Fibroblast of peridontal ligament (primary cell): ENCODE measurements at regions not wholly inside any gene's neighbourhood (a gene's known extent, or its start where the extent isn't known, plus 50 kb on each side); places are given as distances from the start of the nearest gene placed in this dataset.
A peak's percentile ranks its signal among the peaks of the same experiment; 100 is the strongest.

ENCODE experiments used
- DNase-seq: peaks from one replicate; pipeline ENCODE4 v3.0.0-alpha.2; 2010; ENCODE audit errors: extremely low read depth

DNA sequence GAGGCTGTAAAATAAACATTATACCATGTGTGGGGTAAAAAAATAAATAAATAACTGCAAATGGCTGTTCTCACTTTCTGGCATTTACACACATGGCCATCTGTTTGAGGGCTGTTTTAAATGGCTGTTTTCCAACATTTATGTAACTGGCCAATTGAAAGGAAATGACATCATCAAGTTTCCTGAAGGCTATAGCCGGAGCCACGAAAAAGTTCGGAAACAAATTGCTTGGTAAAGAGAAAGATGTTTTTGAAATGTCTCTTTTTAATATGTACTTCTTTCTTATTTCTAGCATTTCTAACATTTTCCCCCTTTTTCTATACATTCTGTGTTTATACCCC is 95.4 kb upstream of the DAB2 start:
- DNase-seq: peak; percentile 96

DNA sequence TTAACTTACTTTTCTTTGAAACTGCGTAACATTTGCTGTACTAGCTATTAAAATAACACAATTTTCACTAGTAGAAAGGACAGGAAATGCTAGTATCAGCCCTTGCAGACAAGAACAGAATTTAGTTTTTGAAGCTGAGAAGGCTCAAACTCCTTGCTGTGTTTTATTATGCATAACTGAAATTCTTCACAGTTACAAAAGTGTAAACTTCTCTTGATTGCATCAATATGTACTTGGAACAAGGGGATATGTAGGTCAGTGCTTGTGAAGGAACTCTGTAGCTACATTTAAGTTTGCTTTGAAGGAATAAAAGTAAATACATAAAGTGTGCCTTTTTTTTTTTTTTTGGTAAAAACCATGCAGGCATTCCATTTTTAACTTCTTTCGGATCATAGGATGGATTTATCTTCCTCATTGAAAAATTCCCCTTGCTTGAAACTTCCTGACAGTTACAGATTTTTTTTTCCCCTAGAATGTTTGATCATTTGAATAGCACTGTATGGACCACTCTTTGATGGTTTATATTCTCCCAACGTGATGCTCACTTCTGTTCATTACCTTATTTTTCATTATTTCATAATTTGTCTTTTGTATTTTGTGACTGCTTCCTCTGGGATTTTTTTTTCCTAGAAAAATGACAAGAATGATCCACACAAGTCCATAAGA is 94.9 kb upstream of the DAB2 start:
- DNase-seq: peak; percentile 89

DNA sequence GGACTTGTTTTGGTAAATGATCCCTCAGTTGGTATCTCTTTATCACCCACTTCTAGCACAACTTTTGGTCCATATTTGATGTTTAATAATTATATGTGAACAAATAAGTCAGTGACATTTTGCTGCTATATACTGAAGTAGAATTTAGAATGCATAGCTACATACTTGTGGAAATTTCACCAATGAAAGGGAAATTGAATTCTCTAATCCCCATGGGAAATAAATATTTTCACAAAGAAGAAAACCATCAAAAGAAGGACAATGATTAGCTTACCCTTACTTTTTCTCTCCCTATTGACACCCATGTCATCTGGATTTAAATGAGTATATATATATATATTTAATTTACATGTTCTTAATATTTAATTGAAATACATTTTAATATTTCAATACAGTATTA is 94.3 kb upstream of the DAB2 start:
- peak; percentile 20 for DNase-seq

DNA sequence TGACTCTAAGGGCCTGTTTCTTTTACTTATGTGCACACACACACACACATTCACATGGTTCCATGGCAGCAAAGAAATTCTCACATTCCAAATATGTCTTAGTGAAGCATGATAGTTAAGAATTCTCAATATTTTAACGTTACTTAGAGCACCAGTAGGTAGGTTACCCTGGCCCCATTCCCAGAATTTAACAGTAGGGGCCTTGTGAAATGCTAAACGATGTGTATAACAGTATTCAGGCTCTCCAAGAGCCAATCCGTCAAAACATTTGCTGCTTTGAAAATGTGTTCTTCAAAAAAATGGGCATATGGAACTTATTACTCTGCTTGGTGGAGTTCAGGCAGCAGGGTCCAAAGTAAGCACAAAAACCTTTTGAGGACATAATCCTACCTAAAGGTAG is 93.7 kb upstream of the DAB2 start:
- DNase-seq: peak; percentile 94

DNA sequence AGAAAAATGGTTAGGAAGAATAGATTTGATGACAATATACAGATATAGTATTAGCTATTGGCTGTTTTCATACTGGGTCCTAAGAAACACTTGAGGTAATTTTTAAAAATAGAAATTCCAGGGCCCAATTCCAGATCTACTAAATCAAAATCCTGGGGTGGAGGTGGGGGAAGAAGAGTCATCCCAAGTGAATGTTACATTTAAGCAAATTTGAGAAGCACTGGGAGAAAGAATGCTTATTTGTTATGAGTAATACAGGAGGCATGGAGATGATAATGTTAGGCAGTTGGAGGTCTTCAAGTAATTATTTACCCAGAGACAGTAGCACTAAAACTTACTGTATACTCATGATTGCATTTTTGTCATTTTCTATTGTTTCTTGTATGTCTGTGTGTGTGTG is 93.0 kb upstream of the DAB2 start:
- peak; percentile 92 for DNase-seq

DNA sequence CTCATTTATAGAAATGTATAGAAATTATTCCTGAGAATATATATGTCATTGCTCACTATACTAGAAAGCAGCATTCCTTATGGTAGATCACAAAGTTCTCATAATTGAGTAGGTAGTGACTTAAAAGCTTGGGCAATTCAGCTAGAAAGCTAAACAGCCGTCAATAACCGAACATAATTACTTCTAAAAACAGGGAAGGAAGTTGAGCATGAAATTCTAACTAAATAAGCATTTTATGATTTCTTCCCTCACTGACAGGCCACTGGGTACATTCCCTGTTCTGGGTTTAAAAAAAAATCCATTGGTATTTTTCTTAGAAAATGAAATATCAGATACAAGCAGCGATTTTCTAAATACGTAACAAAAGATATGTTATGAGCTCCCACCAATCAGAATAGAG is 91.1 kb upstream of the DAB2 start:
- no peak for DNase-seq

DNA sequence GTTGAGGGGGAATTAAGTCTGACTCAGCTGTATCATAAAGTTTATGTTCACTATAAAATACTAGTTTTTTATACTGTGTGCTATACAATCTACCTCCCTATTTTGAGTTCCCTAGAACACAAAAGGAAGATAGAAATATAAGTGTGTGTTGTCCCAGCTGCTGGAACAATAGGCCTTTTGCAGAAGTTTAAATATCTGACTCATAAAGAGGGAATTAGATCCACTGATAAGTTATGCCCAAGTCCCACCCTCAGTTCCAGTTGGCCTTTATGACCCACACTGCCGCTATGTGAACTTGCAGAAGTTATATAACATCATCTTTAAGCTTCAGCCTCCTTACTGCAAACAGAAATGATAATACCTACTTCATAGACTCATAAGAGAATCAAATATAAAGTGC is 88.5 kb upstream of the DAB2 start:
- peak; percentile 16 for DNase-seq

DNA sequence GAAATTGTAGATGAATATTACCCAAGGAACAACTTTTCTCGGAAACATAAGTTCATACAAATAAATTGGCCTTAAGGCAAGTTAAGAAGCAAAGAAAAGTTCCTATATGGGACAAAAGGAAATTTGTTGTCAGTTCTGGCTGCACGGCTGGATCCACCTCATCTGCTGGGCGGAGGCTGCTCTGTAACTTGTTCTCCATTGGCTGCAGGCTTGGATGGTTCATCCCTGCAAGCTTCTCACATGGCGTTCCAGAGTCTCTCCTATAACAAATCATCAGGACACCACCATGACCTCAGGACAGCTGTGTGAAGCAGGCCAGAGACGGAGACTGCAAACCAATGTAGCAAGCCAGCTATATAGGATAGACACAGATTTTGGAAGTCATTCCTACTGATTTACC is 81.4 kb upstream of the DAB2 start:
- no peak for DNase-seq

DNA sequence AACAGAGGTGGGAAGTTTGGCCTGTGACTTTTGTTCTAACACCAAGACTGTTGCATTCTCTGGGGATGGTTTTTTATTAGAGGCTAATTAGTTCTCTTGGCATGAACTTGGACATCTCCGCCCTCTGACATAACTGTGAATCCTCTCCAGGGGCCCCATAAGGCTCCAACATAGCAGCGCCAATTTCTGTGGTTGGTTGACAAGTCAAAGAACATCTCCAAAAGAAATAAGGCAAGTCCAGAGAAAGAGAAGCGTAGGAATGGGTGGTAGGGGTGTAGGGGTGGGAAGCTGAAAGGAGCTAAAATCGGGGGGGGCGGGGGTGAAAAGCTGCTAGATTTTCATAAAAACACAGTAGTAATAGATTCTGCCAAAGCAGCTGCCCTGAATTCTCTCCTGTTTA is 81.0 kb upstream of the DAB2 start:
- DNase-seq: no peak

DNA sequence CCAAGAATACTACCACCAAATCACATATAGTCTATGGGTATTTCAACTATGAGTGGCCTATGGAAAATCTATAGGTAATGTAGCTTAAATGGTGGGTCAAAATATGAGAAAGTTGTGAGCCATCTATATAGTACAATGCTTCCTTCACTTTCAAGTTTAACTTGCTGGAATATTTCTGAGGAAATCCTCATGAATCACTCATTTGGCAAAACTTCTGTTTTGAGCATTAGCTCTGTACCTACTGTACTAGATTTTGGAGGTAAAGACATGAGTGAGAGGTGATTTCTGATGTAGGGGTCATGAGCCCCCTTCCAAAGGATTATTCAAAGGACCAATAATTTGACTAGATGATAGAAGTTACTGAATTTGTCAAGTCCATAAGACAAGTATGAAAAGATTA is 80.6 kb upstream of the DAB2 start:
- DNase-seq: peak; percentile 30

DNA sequence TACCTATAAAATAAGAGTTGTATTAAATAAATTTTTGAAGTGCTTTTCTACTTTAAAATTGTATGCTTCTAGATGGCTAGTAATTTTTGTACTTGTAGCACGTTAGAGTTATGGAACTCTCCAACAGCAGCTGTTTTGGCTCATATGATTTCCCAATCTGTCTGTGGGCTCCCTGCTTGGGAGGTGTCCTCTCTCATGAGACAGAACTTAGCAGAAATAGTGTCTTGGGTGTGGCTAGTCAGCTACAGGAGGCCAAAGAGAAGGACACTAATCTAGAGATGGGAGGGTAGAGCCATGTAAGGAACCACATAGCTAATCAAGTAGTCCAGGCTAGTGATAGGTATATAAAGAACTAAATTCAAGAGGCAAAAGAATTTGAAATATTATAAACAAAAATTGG is 78.4 kb upstream of the DAB2 start:
- peak; percentile 77 for DNase-seq

DNA sequence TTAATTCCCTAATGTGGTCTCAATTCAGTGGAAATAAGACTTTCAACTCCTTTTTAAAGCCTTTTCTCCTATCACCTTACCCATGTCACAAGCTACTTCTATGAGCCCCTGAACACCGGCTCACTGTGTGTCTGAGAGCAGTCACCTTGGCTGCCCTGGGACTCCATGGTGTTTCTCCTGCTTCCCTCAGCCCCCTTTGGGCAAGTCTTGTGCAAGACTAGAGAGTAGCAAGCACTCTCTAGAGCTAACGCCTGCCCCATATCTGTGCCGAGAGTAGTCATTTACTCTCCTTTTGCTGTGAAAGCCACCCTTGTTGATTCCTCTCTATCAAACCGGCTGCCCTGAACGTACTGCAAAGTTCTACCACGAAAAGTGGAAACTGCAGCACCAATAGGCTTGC is 77.9 kb upstream of the DAB2 start:
- DNase-seq: no peak

DNA sequence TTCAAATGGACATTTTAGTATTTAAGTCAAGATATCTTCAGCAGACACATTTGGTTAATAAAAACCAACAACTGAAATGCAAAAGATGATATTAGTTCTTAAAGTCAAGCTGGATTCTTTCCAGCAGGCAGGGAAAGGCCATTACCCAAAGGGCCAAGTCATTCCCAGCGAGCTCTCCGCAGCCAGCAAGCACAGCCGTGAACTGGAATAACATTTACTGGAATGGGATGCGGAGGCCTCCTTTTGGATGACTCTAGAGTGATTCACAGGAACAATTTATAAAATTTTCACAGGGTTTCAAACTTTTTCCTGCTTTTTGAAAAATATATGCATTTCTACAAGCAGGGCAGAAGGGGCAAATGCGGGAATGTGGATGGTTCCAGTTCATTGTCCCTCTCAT is 76.6 kb upstream of the DAB2 start:
- DNase-seq: peak; percentile 93

DNA sequence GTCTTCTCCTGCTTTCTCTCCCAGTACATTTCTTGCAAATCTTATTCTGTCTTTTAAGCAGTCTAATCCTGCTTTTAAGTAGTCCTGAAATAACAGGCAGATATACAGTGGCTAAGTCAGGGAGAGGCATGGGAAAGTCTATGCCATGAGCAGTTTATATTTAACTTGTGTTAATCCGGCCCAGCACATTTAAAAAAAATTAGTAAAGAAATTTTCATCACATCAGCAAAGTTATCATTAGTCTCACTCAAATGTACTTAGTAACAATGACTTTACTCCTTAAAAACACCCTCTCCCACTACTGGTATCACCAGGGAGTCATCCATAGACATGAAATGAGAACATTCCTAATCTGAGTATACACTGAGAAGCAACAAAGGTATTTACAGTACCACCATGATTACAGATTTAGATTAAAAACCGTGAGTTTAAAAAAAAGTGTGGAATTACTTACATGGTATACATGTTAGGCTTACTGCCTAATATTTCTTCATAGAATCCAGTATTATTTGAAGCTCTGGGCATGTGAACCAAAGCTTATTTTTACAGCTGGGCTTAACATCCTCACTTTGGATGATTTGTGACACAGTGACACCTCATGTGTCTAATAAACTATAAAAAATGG is 75.9 kb upstream of the DAB2 start:
- DNase-seq: peak; percentile 17

DNA sequence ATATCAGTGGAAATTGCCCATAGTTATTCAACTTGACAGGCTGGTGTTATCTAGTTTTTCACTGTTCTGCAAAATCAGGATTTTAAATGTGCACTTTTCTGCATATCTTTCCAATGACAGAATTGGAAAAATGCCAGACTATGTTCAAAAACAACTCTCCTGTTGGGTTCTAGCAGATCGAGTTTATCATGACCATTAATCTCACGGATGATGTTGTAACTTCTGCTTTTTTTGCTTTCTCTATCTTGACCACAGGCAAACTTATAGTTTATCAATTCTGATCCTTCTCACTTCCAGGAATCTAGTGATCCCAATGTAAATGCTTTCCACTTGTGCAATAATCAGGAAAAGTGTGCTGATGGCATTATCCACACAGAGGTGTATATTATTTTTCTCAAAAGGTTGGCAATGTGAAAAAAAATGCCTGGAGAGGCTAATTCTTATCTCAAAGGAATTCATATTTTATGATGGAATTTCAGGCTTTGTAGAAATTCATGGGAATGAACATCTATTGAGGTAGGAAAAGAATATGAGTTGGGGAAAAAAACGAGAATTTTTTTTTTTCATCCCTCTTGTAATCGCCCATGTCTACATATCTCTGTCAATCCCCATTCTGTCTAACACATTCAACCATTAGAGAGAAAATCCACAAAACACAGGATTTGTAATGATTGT is 73.6 kb upstream of the DAB2 start:
- DNase-seq: peak; percentile 45

DNA sequence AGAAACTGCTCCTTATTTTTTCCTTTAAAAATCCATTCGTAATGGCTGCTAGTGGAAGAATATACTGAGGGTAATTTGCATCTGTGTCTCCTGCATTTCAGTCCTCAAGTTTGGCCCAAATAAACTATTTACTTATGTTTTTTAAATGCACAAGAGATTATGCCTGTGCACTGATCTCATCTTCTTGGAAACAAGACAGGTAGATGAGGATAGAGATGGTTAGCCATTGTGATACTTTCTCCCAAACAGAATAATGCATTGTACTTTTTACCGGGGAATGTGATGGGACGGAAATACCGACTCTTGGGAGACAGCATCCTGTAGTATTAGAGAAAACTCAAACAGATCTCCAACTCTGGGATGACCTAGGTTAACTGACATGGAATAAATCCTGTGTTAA is 72.5 kb upstream of the DAB2 start:
- DNase-seq: no peak

DNA sequence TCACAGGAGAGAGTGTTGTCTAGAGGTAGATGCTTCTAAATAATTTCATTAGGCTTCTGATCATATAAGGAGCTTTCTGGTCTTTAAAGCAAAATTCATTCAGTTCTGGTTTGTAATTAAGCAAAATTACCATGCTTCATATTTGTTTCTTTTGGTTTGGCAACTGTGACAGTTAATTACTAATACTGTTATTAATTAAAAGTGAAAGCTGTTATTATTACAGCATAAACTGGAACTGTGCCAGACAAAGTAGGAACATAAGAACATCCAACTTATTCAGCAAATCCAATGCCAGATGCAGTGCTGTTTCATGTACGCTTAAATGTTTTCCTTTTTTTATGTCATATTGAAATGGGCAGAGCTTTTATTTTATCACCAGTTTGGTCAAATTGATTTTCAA is 70.4 kb upstream of the DAB2 start:
- DNase-seq: no peak

DNA sequence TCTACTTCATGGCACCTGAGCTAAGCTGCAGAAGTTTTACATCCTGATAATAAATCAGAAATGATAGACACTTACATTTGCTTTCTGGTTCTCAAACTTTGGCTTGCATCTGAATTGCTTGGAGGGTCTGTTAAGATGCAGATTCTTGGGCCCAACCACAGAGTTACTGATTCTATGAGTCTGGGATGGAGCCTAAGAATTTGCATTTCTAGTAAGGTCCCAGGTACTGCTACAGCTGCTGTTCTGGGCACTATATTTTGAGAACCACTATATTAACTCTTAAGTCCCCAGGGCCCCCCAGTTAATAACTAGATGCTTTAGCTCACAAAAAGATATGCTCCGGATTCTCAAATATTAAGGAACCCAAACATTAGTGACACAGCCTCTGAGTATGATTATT is 69.8 kb upstream of the DAB2 start:
- DNase-seq: no peak

DNA sequence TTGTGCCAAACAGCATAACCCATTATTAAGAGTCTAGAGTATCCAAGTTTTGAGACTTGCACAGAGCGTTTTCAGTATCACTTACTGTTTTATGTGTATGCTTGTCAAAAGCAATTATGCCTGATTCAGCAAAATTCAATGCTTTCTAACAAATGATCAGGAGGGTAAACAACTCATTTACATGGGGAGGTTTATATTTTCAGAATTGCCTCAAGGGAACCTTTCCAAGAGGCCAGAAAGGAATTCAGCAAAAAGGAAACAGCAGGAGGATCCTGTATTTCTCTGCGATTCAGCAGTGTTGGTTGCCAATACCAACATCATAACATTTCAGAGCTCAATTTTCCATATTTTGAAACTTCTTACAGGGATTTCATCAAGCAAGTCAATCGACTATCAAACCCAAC is 69.3 kb upstream of the DAB2 start:
- peak; percentile 96 for DNase-seq

DNA sequence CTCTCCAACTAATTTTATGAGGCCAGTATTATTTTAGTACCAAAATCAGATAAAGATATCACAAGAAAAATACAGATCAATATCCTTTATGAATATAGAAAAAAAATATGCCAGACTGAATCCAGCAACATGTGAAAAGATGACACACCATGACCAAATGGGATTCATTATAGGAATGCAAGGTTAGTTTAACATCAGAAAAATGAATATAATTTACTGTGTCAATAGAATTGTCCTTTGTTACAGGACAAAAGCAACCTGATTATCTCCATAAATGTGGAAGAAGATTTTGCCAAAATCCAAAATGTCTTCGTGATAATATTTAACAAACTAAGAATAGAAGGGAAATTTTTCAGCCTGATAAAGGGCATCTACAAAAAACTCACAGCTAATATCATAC is 66.4 kb upstream of the DAB2 start:
- DNase-seq: no peak

DNA sequence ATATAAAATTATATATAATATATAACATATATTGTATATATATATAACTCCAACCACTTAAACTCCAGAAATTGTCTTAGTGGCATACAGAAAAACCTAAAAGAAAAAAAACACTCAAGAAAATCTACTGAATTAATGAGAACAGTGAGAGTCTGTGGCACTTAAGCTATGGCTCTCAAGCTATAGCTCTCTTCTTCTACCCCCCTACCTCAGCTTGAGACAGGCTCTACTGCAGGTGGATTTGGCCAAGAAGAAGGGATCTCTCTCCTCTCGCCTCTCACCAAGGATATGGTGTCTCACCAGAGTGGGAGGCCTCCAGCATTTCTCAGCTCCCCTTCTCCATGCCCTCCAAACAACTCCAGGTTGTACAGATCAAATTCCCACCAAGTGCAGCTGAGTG is 64.5 kb upstream of the DAB2 start:
- no peak for DNase-seq

DNA sequence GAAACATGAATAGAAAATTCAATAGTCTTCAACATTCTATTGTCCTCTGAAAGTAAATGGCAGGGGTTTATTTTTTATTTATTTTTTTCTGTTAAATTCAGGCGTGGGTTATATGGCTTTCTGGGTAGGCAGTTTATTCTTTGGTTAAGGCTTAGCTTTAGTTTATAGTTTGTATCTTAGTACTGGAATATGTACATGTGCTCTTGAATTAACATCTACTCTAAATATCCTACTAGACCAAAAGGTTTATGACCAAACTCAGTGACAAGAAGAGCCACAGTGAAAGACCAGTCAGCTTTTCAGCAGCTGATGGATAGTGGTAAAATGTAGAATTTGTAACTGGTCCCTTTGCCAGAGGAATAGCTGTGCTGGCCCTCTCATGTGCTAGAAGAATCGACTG is 62.0 kb upstream of the DAB2 start:
- no peak for DNase-seq

DNA sequence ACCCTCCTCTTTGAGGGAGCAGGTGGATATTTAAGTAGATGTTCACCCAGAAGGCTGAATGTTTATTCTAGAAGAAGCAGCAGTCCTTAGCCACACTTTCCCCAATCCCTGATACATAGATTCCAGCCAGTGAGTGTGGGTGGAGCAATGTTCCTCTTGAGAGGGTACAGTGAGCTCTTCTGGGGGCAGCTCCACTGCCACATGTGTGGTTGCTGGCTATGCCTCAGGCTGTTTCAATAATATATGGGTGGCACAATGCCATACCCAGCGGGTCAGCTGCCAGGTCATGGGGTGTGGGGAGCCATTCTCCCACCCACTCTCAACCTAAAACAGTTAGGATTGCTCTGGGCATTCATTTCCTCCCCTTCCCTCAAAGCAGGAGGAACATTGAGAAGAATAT is 61.6 kb upstream of the DAB2 start:
- DNase-seq: no peak

DNA sequence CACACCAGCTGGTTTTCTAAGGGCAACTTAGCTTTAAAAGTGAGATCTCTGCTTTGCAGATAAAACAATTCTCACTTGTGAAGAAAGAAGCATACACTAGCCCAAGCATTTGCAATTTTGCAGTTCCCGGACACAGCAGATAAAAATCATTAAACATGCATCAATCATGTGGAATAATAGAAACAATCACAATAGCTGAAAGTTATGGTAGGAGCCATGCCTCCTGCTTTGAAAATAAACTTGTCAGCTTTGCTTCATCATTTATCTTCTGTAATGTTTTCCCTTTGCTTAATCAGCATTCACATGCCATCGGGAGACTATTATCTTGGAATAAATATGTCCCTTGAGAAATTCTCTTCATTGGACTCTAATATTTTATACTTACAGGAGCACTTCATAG is 60.3 kb upstream of the DAB2 start:
- DNase-seq: no peak
